NCI-H1092 treated with DMSO at 0.1 percent for 48 hours (cell line): ENCODE measurements at regions not wholly inside any gene's neighbourhood (a gene's known extent, or its start where the extent isn't known, plus 50 kb on each side); places are given as distances from the start of the nearest gene placed in this dataset.

Experiments used
- DNase-seq: peaks from one replicate; lab custom pipeline; 2025; lab: John Stamatoyannopoulos, UW

GRCh38 chr11:121688860-121689614 lies 236.3 kb upstream of the SORL1-AS1 start:
- DNase-seq, result no peak

- DNase-seq, result peak; percentile 87
These were observed 235.3 kb upstream of the SORL1-AS1 start for GRCh38 chr11:121688055-121688491.

- DNase-seq, result no peak
These were observed 231.0 kb upstream of the SORL1-AS1 start for GRCh38 chr11:121683791-121684190.
